ENCODE measurements at regions not wholly inside any gene's neighbourhood (a gene's known extent, or its start where the extent isn't known, plus 50 kb on each side); places are given as distances from the start of the nearest gene placed in this dataset.

- no peak for DNase-seq
- no peaks in the 10 kb centered on the region for H3K27me3 ChIP-seq
- 67 to 76% methylated on average over 4 of the region's 4 CpGs for WGBS, 2 donors
- H3K4me1 ChIP-seq = no peaks in the 10 kb centered on the region
- H3K4me3 ChIP-seq (replicated peaks in 1 of 3) = no peak overlapping the region
- H3K27ac ChIP-seq = no peak overlapping the region
- H3K36me3 ChIP-seq = no peaks in the 10 kb centered on the region
- H3K9me3 ChIP-seq = no peaks in the 10 kb centered on the region
- intact Hi-C loops (cut with DNase I) = no loop called here
- no peak for TF ChIP-seq POLR2A (IDR thresholded peaks at IDR 0.05)
- no peak for TF ChIP-seq CTCF (IDR thresholded peaks at IDR 0.05)
Measured at GRCh38 chr6:130507666-130508028, 141.8 kb downstream of the TMEM200A start.

- Histone ChIP-seq H3K36me3 (no peaks in the 10 kb centered on the region), H3K27me3 (no peaks in the 10 kb centered on the region), H3K9me3 (no peaks in the 10 kb centered on the region), H3K4me1 (no peaks in the 10 kb centered on the region), H3K4me3 (replicated peaks in 1 of 3) (no peak overlapping the region), H3K27ac (peak overlapping the region in 1 of 3 donors; percentile 23)
- TF ChIP-seq CTCF (IDR thresholded peaks at IDR 0.05) (no peak), POLR2A (IDR thresholded peaks at IDR 0.05) (no peak)
- 40 to 59% methylated on average over 3 of the region's 3 CpGs for WGBS, 2 donors
- no peak for DNase-seq
- intact Hi-C loops (cut with DNase I) = no loop called here
Measured at GRCh38 chr6:130513770-130514169, 148.0 kb downstream of the TMEM200A start.

- H3K36me3 ChIP-seq = no peaks in the 10 kb centered on the region
- H3K4me3 ChIP-seq (replicated peaks in 1 of 3) = no peak overlapping the region
- no peaks in the 10 kb centered on the region for H3K9me3 ChIP-seq
- 79 to 81% methylated on average over 3 of the region's 3 CpGs for WGBS, 2 donors
- DNase-seq = no peak
- H3K27me3 ChIP-seq = no peaks in the 10 kb centered on the region
- no peaks in the 10 kb centered on the region for H3K4me1 ChIP-seq
- no peak overlapping the region for H3K27ac ChIP-seq
- TF ChIP-seq CTCF (IDR thresholded peaks at IDR 0.05) (no peak), POLR2A (IDR thresholded peaks at IDR 0.05) (no peak)
- intact Hi-C loops (cut with DNase I) = no loop called here
Measured at GRCh38 chr6:130514712-130515111, 148.9 kb downstream of the TMEM200A start.

- intact Hi-C loops (cut with DNase I) = no loop called here
- WGBS, 2 donors = 81 to 85% methylated on average over 4 of the region's 4 CpGs
- Histone ChIP-seq H3K4me3 (replicated peaks in 1 of 3) (no peak overlapping the region), H3K27ac (no peak overlapping the region), H3K36me3 (no peaks in the 10 kb centered on the region), H3K9me3 (no peaks in the 10 kb centered on the region), H3K27me3 (no peaks in the 10 kb centered on the region), H3K4me1 (no peaks in the 10 kb centered on the region)
- DNase-seq = no peak
- TF ChIP-seq POLR2A (IDR thresholded peaks at IDR 0.05) (no peak), CTCF (IDR thresholded peaks at IDR 0.05) (no peak)
Measured at GRCh38 chr6:130515306-130515705, 149.5 kb downstream of the TMEM200A start.

GRCh38 chr6:130516604-130517003, 150.8 kb downstream of the TMEM200A start:
- Histone ChIP-seq H3K36me3 (no peaks in the 10 kb centered on the region), H3K27ac (no peak overlapping the region), H3K4me3 (replicated peaks in 1 of 3) (no peak overlapping the region), H3K27me3 (no peaks in the 10 kb centered on the region), H3K9me3 (no peaks in the 10 kb centered on the region), H3K4me1 (no peaks in the 10 kb centered on the region)
- DNase-seq = no peak
- 83 to 87% methylated on average over 4 of the region's 4 CpGs for WGBS, 2 donors
- intact Hi-C loops (cut with DNase I) = no loop called here
- no peak for TF ChIP-seq CTCF (IDR thresholded peaks at IDR 0.05)
